Ectodermal cell (in vitro differentiated cells): ENCODE measurements at regions not wholly inside any gene's neighbourhood (a gene's known extent, or its start where the extent isn't known, plus 50 kb on each side); places are given as distances from the start of the nearest gene placed in this dataset.

Experiments
- H3K27ac ChIP-seq: 2 replicates; pipeline ENCODE4 v1.7.0; 2013; ENCODE audit warnings: mild to moderate bottlenecking, low read depth, low read length; ENCODE audit not compliant: insufficient read depth, poor library complexity, severe bottlenecking
- H3K27me3 ChIP-seq: 2 replicates; pipeline ENCODE4 v1.7.0; 2013; ENCODE audit warnings: mild to moderate bottlenecking, low read length; ENCODE audit not compliant: insufficient read depth, control insufficient read depth, poor library complexity, severe bottlenecking
- H3K36me3 ChIP-seq: one replicate; pipeline ENCODE4 v1.7.0; 2013; ENCODE audit warnings: low read length; ENCODE audit not compliant: control insufficient read depth, insufficient read depth
- H3K4me1 ChIP-seq: one replicate; pipeline ENCODE4 v1.7.0; 2013; ENCODE audit warnings: low read length; ENCODE audit not compliant: control insufficient read depth, insufficient read depth
- H3K4me3 ChIP-seq: 2 replicates; pipeline ENCODE4 v1.7.0; 2013; ENCODE audit warnings: low read depth, low read length, control low read depth; ENCODE audit not compliant: insufficient read depth
- H3K9me3 ChIP-seq: 2 replicates; pipeline ENCODE4 v1.7.0; 2013; ENCODE audit warnings: mild to moderate bottlenecking, low read length, moderate library complexity; ENCODE audit not compliant: control insufficient read depth
- WGBS, 2 experiments: methylation state at CpG; one replicate each; pipeline ENCODE4 v1.1.7; 2013; ENCODE audit warnings: missing lambda C conversion rate in 2 of 2; 5-methylcytosine and 5-hydroxymethylcytosine counted together

DNA sequence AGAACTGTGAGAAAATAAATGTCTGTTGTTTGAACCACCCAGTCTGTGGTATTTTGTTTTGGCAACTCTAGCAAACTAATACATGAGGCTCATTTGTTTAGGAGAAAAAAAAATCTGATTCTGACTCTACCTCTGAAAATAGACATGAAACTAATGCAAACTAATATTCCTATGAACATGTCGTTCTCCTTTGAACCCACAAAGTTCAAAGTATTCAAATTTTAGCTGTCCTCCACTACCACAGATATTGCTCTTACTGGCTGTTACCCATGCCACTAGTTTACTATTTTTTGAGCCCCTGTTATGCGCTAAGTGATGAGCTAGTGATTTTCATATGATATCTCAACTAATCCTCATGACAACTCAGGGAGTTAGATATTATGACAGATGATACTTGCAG lies 58.8 kb upstream of the ZNF804B start:
- Histone ChIP-seq H3K27ac (no peak overlapping the region), H3K4me3 (no peak overlapping the region), H3K4me1 (no peaks in the 10 kb centered on the region), H3K9me3 (no peaks in the 10 kb centered on the region), H3K27me3 (no peaks in the 10 kb centered on the region), H3K36me3 (no peaks in the 10 kb centered on the region)
- WGBS, 2 experiments = 93 to 95% methylated on average over 1 to 2 of the region's 2 CpGs

- Histone ChIP-seq H3K4me3 (no peak overlapping the region), H3K27ac (no peak overlapping the region), H3K4me1 (no peaks in the 10 kb centered on the region), H3K36me3 (no peaks in the 10 kb centered on the region), H3K27me3 (no peaks in the 10 kb centered on the region), H3K9me3 (no peaks in the 10 kb centered on the region)
These were observed 65.3 kb upstream of the ZNF804B start for GRCh38 chr7:88694207-88694606.

DNA sequence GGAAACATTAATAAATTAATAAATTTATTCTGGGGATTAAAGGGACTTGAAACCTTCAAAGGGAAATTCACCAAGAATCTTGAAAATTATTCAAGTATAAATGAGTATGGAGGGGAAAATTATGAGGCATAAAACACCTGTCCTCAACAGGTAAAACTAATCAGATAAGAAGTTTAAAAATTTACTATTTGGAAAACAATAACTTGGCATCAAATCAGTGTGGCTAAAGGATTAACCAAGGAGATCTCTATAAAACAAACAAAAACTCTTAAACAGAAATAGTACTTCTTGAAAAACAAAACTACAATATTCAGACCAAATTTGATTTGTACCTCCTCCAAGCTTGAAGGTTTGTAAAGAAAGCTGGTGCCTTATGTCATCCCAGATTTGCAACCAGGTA lies 66.4 kb upstream of the ZNF804B start:
- Histone ChIP-seq H3K27ac (no peak overlapping the region), H3K4me1 (no peaks in the 10 kb centered on the region), H3K36me3 (no peaks in the 10 kb centered on the region), H3K4me3 (no peak overlapping the region), H3K27me3 (no peaks in the 10 kb centered on the region), H3K9me3 (no peaks in the 10 kb centered on the region)

DNA sequence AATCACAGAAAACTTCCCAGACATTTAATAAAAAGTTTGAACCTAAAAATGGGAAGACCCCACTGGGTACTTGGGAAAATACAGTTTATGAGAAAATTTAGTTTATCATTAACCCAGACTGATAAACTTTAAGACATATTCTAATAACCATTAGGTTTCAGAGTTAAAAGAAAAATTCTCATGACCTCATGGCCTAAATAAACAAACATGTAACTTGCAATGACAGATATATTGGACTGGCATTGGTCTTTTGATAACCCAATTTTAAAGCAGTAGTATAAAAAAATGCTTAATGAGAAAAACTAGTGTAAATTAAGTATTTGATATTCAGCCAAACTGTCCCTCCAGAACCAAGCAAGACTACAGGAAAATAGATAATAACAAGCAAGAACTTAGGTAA lies 67.0 kb upstream of the ZNF804B start:
- H3K9me3 ChIP-seq = no peaks in the 10 kb centered on the region
- H3K27ac ChIP-seq = no peak overlapping the region
- no peak overlapping the region for H3K4me3 ChIP-seq
- H3K27me3 ChIP-seq = no peaks in the 10 kb centered on the region
- H3K4me1 ChIP-seq = no peaks in the 10 kb centered on the region
- no peaks in the 10 kb centered on the region for H3K36me3 ChIP-seq

DNA sequence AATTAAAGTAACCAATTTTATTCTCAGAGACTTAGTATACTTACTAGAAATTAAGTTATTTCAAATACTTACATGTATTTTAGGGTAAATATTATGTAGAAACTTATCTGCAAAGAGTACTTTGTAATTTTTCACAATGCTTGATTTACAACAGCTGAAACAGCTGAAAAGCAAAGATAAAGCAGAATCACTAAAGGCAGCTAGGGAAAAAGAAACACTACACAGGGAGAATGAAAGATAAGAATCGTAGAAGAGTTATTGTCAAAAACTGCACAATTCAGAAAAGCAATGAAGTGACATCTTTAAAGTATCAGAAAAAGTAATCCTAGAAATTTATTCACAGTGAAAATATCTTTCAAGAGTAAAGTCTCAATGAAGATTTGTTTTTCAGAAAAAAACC lies 69.7 kb upstream of the ZNF804B start:
- Histone ChIP-seq H3K27ac (no peak overlapping the region), H3K4me3 (no peak overlapping the region), H3K27me3 (no peaks in the 10 kb centered on the region), H3K36me3 (no peaks in the 10 kb centered on the region), H3K9me3 (no peaks in the 10 kb centered on the region), H3K4me1 (no peaks in the 10 kb centered on the region)
- WGBS, 2 experiments = 100% methylated on average over 1 of the region's 1 CpG; no CpG with 5 or more reads in 1 of the 2 experiments

DNA sequence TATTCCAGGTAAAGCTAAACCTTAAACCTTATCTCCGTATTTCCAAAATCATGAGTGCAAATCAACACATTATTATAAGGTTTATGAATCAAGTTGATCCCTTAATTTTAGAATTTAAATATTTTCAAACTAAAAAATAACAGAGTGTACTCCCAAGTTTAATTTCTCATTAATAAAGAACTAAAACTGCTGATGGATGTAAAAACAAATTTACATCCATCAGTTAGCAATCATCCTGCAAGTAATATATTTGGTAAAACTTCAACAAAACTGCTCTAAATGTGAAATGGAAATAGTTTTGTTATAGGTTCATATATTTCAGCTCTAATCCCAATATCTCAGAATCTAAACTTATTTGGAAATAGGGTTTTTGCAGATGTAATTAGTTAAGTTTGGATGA lies 71.3 kb upstream of the ZNF804B start:
- Histone ChIP-seq H3K36me3 (no peaks in the 10 kb centered on the region), H3K4me3 (no peak overlapping the region), H3K4me1 (no peaks in the 10 kb centered on the region), H3K9me3 (no peaks in the 10 kb centered on the region), H3K27me3 (no peaks in the 10 kb centered on the region), H3K27ac (no peak overlapping the region)
- no CpG with 5 or more reads among the region's 1 CpG for WGBS, 2 experiments

DNA sequence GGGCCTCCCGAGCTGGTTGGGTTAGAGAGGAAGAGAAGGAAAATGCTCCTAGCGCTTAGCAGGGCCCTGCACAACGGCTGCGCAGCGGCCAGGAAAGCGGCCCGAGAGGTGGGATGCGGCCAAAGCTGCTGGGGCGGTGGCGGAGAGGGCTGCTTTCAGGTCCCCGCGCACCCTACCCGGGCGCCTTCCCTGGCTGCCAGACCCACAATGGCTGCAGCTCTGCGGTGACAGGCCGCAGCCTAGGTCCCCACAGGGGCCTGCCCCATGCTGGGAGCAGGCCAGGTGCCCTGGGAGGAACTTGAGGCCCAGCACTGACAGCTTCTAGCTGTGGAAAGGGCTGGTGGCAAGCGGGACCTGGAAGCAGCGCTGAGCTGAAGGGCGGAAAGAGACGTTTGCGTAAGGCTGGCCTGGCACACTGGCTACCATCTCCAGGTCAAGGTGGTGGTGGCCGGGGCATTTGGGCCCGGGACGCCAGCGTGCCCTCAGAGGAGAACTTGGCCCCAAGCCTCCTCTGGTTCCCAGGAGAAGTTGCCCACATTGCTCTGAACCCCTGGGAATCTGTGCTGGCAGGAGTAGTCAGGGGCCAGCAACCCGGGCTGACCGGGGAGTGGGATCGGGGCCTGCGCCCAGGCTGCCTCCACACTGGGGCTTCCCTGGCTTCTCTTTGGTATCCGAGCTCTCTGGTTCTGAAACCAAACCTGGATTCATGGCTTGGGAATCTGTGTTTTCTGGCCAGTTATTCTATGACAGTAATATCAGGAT lies 72.9 kb upstream of the ZNF804B start:
- Histone ChIP-seq H3K36me3 (no peaks in the 10 kb centered on the region), H3K9me3 (no peaks in the 10 kb centered on the region), H3K27ac (no peak overlapping the region), H3K27me3 (no peaks in the 10 kb centered on the region), H3K4me3 (no peak overlapping the region), H3K4me1 (no peaks in the 10 kb centered on the region)
- WGBS, 2 experiments = 96% methylated on average over 30 of the region's 30 CpGs

DNA sequence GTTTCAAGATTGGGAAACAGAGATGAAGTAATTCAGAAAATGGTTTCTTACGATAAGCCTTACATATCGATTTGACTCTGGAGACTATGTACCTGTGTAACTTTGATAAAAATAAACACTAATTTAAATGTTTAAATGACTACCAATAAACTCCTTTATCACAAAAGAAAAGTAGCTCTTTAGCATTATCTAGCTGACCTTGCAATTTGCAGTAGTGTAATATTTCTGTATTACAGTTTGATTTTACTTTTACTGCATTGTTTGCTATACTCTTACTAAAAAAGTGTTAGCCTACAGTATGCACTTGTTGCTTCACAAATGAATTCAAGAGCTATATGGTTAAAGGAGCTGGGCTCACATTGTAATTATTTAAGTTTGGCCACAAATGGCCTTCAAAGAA lies 77.8 kb upstream of the ZNF804B start:
- H3K36me3 ChIP-seq = no peaks in the 10 kb centered on the region
- H3K4me3 ChIP-seq = no peak overlapping the region
- no peaks in the 10 kb centered on the region for H3K9me3 ChIP-seq
- no peaks in the 10 kb centered on the region for H3K4me1 ChIP-seq
- 100% methylated on average over 1 of the region's 2 CpGs; no CpG with 5 or more reads in 1 of the 2 experiments for WGBS, 2 experiments
- H3K27ac ChIP-seq = no peak overlapping the region
- H3K27me3 ChIP-seq = no peaks in the 10 kb centered on the region

GRCh38 chr7:88670536-88670935 lies 89.0 kb upstream of the ZNF804B start:
- Histone ChIP-seq H3K27ac (no peak overlapping the region), H3K4me3 (no peak overlapping the region), H3K36me3 (no peaks in the 10 kb centered on the region), H3K27me3 (no peaks in the 10 kb centered on the region), H3K9me3 (no peaks in the 10 kb centered on the region), H3K4me1 (no peaks in the 10 kb centered on the region)

DNA sequence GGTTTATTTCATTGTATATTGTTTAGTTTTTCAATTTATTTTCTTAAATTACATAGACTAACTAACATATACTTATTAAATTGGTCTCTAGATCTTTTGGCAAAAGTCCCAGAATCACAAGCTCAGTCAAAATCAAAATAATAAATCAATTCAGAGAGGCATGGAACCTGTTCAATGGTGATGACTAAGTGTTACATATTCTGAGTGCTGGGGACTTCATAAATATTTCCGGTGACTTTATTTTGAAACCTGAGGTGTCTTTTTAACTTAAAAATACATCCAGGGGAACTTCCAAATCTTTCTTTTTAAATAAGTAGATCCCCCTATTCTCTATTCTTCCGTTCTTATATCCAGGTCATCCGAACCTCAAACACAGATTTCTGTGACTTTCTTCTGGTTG lies 89.6 kb upstream of the ZNF804B start:
- no peak overlapping the region for H3K4me3 ChIP-seq
- H3K27me3 ChIP-seq = no peaks in the 10 kb centered on the region
- WGBS, 2 experiments = 93 to 95% methylated on average over 3 of the region's 3 CpGs
- H3K36me3 ChIP-seq = no peaks in the 10 kb centered on the region
- no peaks in the 10 kb centered on the region for H3K4me1 ChIP-seq
- no peaks in the 10 kb centered on the region for H3K9me3 ChIP-seq
- H3K27ac ChIP-seq = no peak overlapping the region

GRCh38 chr7:88668591-88668990 lies 90.9 kb upstream of the ZNF804B start:
- no peak overlapping the region for H3K4me3 ChIP-seq
- no peaks in the 10 kb centered on the region for H3K27me3 ChIP-seq
- no peaks in the 10 kb centered on the region for H3K9me3 ChIP-seq
- H3K4me1 ChIP-seq = no peaks in the 10 kb centered on the region
- WGBS, 2 experiments = 91 to 100% methylated on average over 1 of the region's 1 CpG
- no peak overlapping the region for H3K27ac ChIP-seq
- no peaks in the 10 kb centered on the region for H3K36me3 ChIP-seq
